Loucy (cell line): ENCODE measurements at regions not wholly inside any gene's neighbourhood (a gene's known extent, or its start where the extent isn't known, plus 50 kb on each side); places are given as distances from the start of the nearest gene placed in this dataset.

ENCODE experiments used
- CTCF ChIP-seq: fragments of 200-600 bp; sonication (generic); conservative IDR thresholded peaks from 2 replicates; pipeline ENCODE4 v1.5.1; 2014; ENCODE audit warnings: mild to moderate bottlenecking, antibody characterized with exemption, low read length
- EZH2phosphoT487 ChIP-seq: fragments of 200-600 bp; IDR thresholded peaks from 2 replicates; pipeline ENCODE4 v1.6.1; 2018; ENCODE audit warnings: antibody characterized with exemption, mild to moderate bottlenecking, moderate library complexity, borderline replicate concordance

- TF ChIP-seq CTCF (no peak), EZH2phosphoT487 (no peak)
These were observed 111.5 kb upstream of the DIAPH3 start for GRCh38 chr13:60275208-60275607.
